ENCODE measurements at regions not wholly inside any gene's neighbourhood (a gene's known extent, or its start where the extent isn't known, plus 50 kb on each side); places are given as distances from the start of the nearest gene placed in this dataset.

GRCh38 chr5:74476819-74477453 is 163.6 kb downstream of the ENC1 start:
- H2BK5ac ChIP-seq (ENCODE audit: low read depth, low read length), result no peak overlapping the region
- FAIRE-seq (no peak), DNase-seq (ENCODE audit: low read depth in 1 of 2, low spot score in 2 of 2) (no peak)
- H4K91ac ChIP-seq (replicated peaks; ENCODE audit: insufficient read length, low read length), result no peak overlapping the region
- H3K14ac ChIP-seq (ENCODE audit: insufficient read length), result no peak overlapping the region
- H3K9me3 ChIP-seq (ENCODE audit: insufficient read depth in 2 of 2, low read depth in 1 of 2, low read length in 1 of 2), result no peaks in the 10 kb centered on the region
- no peaks in the 10 kb centered on the region for H3K23me2 ChIP-seq (ENCODE audit: low read depth, low read length)
- H2AK5ac ChIP-seq (ENCODE audit: low read depth, low read length), result no peak overlapping the region
- H3K4me1 ChIP-seq (replicated peaks in 1 of 4; ENCODE audit: control insufficient read depth in 3 of 4, insufficient read depth in 4 of 4, low read length in 3 of 4), result peaks cover 0 to 10% (median 1%) of the 10 kb centered on the region in 4 experiments; a peak in 3 of 7 replicates
- no peaks in the 10 kb centered on the region for H4K20me1 ChIP-seq (replicated peaks in 1 of 2; ENCODE audit: control insufficient read depth in 1 of 2, insufficient read depth in 2 of 2, low read length in 2 of 2)
- H4K5ac ChIP-seq (ENCODE audit: insufficient read length, low read depth, low read length), result no peak overlapping the region
- no peak overlapping the region for H2BK15ac ChIP-seq (ENCODE audit: low read length)
- no peak overlapping the region for H2BK12ac ChIP-seq (ENCODE audit: low read depth, low read length)
- H3K36me3 ChIP-seq (ENCODE audit: control insufficient read depth in 2 of 4, insufficient read depth in 4 of 4, low read length in 3 of 4), result no peaks in the 10 kb centered on the region
- no peak overlapping the region for H3K23ac ChIP-seq (ENCODE audit: insufficient read length)
- no peak overlapping the region for H2BK120ac ChIP-seq (replicated peaks; ENCODE audit: low read depth, low read length)
- no peak overlapping the region for H3K4ac ChIP-seq (replicated peaks; ENCODE audit: insufficient read length, low read depth, low read length)
- H2BK20ac ChIP-seq (ENCODE audit: low read length), result no peak overlapping the region
- H3K4me2 ChIP-seq (ENCODE audit: insufficient read depth in 1 of 2, low read depth in 2 of 2, low read length in 2 of 2), result no peak overlapping the region
- no peak overlapping the region for H3K56ac ChIP-seq (replicated peaks; ENCODE audit: insufficient read length, low read depth, low read length)
- ChIA-PET CTCF (ENCODE audit: partially characterized antibody) (no interaction called here), POLR2A (ENCODE audit: partially characterized antibody) (no interaction called here)
- WGBS, 2 experiments (ENCODE audit: extremely low coverage in 1 of 2, insufficient coverage in 1 of 2, insufficient read length in 1 of 2, insufficient replicate concordance in 2 of 2, low coverage in 1 of 2, low lambda C conversion rate in 2 of 2, missing lambda C conversion rate in 1 of 2), result 88% methylated on average over 7 of the region's 7 CpGs; no CpG with 5 or more reads in 1 of the 2 experiments
- H3K27ac ChIP-seq (ENCODE audit: low read depth, low read length), result no peak overlapping the region
- H3K4me3 ChIP-seq (ENCODE audit: extremely low read depth in 1 of 4, insufficient read depth in 2 of 4, low read depth in 3 of 4, low read length in 4 of 4), result no peak overlapping the region
- no peak overlapping the region for H2AFZ ChIP-seq (ENCODE audit: low read length)
- no peak overlapping the region for H4K8ac ChIP-seq (ENCODE audit: extremely low read depth, insufficient read depth, low read length)
- no peaks in the 10 kb centered on the region for H3K27me3 ChIP-seq (replicated peaks in 1 of 4; ENCODE audit: control insufficient read depth in 3 of 4, extremely low read depth in 1 of 4, insufficient read depth in 3 of 4, low read length in 3 of 4)
- no peaks in the 10 kb centered on the region for H3K79me1 ChIP-seq (ENCODE audit: low read depth, low read length)
- no peak overlapping the region for H3K9ac ChIP-seq (replicated peaks in 1 of 4; ENCODE audit: extremely low read depth in 1 of 4, low read depth in 3 of 4, low read length in 3 of 4)
- no peak overlapping the region for H3K18ac ChIP-seq (ENCODE audit: extremely low read depth, low read length)
- no peak for TF ChIP-seq KDM5A (IDR thresholded peaks at IDR 0.05; ENCODE audit: low read length)
- TF ChIP-seq, protein P1, sequence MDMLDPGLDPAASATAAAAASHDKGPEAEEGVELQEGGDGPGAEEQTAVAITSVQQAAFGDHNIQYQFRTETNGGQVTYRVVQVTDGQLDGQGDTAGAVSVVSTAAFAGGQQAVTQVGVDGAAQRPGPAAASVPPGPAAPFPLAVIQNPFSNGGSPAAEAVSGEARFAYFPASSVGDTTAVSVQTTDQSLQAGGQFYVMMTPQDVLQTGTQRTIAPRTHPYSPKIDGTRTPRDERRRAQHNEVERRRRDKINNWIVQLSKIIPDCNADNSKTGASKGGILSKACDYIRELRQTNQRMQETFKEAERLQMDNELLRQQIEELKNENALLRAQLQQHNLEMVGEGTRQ (IDR thresholded peaks at IDR 0.05; ENCODE audit: low read length), result no peak
- TF ChIP-seq CREB1 (IDR thresholded peaks at IDR 0.05), result no peak
- no peak for TF ChIP-seq PHF8 (conservative IDR thresholded peaks at IDR 0.05; ENCODE audit: low read depth, low read length)
- no peak for TF ChIP-seq RBBP5 (IDR thresholded peaks at IDR 0.05; ENCODE audit: borderline replicate concordance, low read depth, low read length)
- TF ChIP-seq ZNF274 (IDR thresholded peaks at IDR 0.05; ENCODE audit: borderline replicate concordance, extremely low read depth, low read length), result no peak
- TF ChIP-seq MAFK (IDR thresholded peaks at IDR 0.05; ENCODE audit: low read depth, low read length), result no peak
- TF ChIP-seq SIRT6 (IDR thresholded peaks at IDR 0.05; ENCODE audit: low read length), result no peak
- no peak for TF ChIP-seq RNF2 (IDR thresholded peaks at IDR 0.05; ENCODE audit: borderline replicate concordance, low read depth, low read length, missing control alignments, poor library complexity, severe bottlenecking)
- no peaks in the 10 kb centered on the region for H3K79me2 ChIP-seq (ENCODE audit: control insufficient read depth in 1 of 2, insufficient read depth in 2 of 2, low read length in 2 of 2)
